ENCODE measurements at regions not wholly inside any gene's neighbourhood (a gene's known extent, or its start where the extent isn't known, plus 50 kb on each side); places are given as distances from the start of the nearest gene placed in this dataset.

DNA sequence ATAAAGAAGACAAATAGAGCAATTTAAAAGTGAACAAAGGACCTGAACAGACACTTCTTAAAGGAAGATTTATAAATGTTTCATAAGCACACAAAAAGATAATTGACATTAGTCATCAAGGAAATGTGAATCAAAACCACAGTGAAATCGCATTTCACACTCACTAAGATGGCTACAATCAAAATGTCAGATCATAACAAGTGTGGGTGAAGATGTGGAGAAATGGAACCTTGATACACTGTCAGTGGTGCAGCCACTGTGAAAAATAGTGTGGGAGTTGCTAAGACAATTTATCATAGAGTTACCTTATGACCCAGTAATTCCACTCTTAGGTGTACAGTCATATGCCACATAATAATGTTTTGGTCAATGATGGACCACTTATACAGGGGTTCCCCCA, 54.5 kb upstream of the HTR4 start:
- no peaks in the 10 kb centered on the region for H3K9me3 Mint-ChIP-seq
- DNase-seq = no peak

DNA sequence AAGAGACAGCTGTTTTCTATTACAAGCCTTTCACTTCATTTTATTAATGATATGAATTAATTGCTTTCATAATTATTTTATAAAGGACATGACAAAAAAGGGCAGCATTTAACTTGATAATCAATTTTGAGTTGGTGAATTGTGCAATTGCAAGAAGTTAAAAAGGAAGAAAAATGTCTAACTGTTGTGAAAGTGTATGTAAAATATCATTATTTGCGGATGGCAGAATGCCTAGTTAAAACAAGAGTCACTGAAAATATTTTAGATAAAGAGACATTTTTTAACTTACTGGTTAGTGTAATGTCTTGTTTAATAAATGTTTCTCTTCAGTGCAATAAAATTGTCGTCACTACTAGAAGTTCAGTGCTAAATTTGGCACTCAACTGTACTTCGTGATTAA, 57.6 kb upstream of the HTR4 start:
- H3K27me3 Mint-ChIP-seq = no peaks in the 10 kb centered on the region
- no peaks in the 10 kb centered on the region for H3K4me1 Mint-ChIP-seq
- CTCF ChIA-PET = no interaction called here
- no peak for DNase-seq
- no peak overlapping the region for H3K27ac Mint-ChIP-seq
- no peak overlapping the region for H3K4me3 Mint-ChIP-seq
- no peaks in the 10 kb centered on the region for H3K36me3 Mint-ChIP-seq
- H3K9me3 Mint-ChIP-seq = no peaks in the 10 kb centered on the region

More for the DNA sequence above, 54.5 kb upstream of the HTR4 start:
- Mint-ChIP-seq H3K27me3 (no peaks in the 10 kb centered on the region), H3K27ac (no peak overlapping the region), H3K4me1 (no peaks in the 10 kb centered on the region), H3K36me3 (no peaks in the 10 kb centered on the region), H3K4me3 (no peak overlapping the region)
- CTCF ChIA-PET = no interaction called here

GRCh38 chr5:148713735-148714508, 59.6 kb upstream of the HTR4 start:
- Mint-ChIP-seq H3K36me3 (no peaks in the 10 kb centered on the region), H3K27ac (no peak overlapping the region), H3K27me3 (no peaks in the 10 kb centered on the region), H3K9me3 (no peaks in the 10 kb centered on the region), H3K4me1 (no peaks in the 10 kb centered on the region), H3K4me3 (no peak overlapping the region)
- CTCF ChIA-PET = interaction anchor here (0.6 to 1.6 kb wide), 4 partner anchors 15 to 487 kb away, joined by 3 read pairs; no protein-coding TSS in a partner anchor
- no peak for DNase-seq

- no peaks in the 10 kb centered on the region for H3K36me3 Mint-ChIP-seq
- H3K4me1 Mint-ChIP-seq = no peaks in the 10 kb centered on the region
- no peak for DNase-seq
- no peaks in the 10 kb centered on the region for H3K27me3 Mint-ChIP-seq
- H3K27ac Mint-ChIP-seq = no peak overlapping the region
- no peaks in the 10 kb centered on the region for H3K9me3 Mint-ChIP-seq
- no peak overlapping the region for H3K4me3 Mint-ChIP-seq
- CTCF ChIA-PET = no interaction called here
These were observed 62.4 kb upstream of the HTR4 start for GRCh38 chr5:148716716-148717115.

- CTCF ChIA-PET = no interaction called here
- Mint-ChIP-seq H3K4me3 (no peak overlapping the region), H3K27ac (no peak overlapping the region), H3K27me3 (no peaks in the 10 kb centered on the region), H3K36me3 (no peaks in the 10 kb centered on the region), H3K4me1 (no peaks in the 10 kb centered on the region), H3K9me3 (no peaks in the 10 kb centered on the region)
- no peak for DNase-seq
These were observed 63.3 kb upstream of the HTR4 start for GRCh38 chr5:148717668-148718067.

DNA sequence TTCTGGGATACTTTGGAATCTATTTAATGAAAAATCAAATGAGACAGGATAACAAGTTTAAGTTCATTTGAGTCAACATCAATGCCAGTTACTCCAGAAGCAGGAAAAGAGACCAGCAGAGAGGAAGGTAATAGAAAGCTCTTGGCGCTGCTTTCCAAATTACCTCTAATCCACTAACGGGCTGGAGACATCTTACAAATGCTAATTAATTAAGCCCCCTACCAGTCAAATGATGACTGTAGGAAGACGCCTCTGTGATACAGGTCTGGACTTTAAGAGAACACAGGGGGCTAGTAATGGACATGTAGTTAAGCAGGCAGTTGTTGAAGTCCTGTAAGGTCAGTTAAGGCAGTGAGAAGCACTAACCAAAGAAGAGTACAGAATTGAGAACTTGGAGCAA, 65.3 kb upstream of the HTR4 start:
- Mint-ChIP-seq H3K4me1 (no peaks in the 10 kb centered on the region), H3K27ac (no peak overlapping the region), H3K36me3 (no peaks in the 10 kb centered on the region), H3K4me3 (no peak overlapping the region), H3K9me3 (no peaks in the 10 kb centered on the region), H3K27me3 (peaks cover 4% of the 10 kb centered on the region)
- no peak for DNase-seq
- CTCF ChIA-PET = interaction anchor here (1.2 to 3.5 kb wide), 2 partner anchors 11 to 277 kb away, joined by 3 to 16 read pairs; no protein-coding TSS in a partner anchor

- Mint-ChIP-seq H3K9me3 (no peaks in the 10 kb centered on the region), H3K27ac (no peak overlapping the region), H3K36me3 (no peaks in the 10 kb centered on the region), H3K4me1 (no peaks in the 10 kb centered on the region), H3K27me3 (peaks cover 4% of the 10 kb centered on the region), H3K4me3 (no peak overlapping the region)
- DNase-seq = no peak
- CTCF ChIA-PET = interaction anchor here (1.2 to 3.5 kb wide), 3 partner anchors 10 to 277 kb away, joined by 3 to 16 read pairs (median 4); no protein-coding TSS in a partner anchor
These were observed 65.9 kb upstream of the HTR4 start for GRCh38 chr5:148720257-148720656.

- Mint-ChIP-seq H3K36me3 (no peaks in the 10 kb centered on the region), H3K27me3 (peaks cover 8% of the 10 kb centered on the region), H3K27ac (no peak overlapping the region), H3K4me1 (no peaks in the 10 kb centered on the region), H3K9me3 (no peaks in the 10 kb centered on the region), H3K4me3 (no peak overlapping the region)
- DNase-seq = no peak
- CTCF ChIA-PET = no interaction called here
These were observed 68.8 kb upstream of the HTR4 start for GRCh38 chr5:148723143-148723542.

GRCh38 chr5:148725675-148726074, 71.3 kb upstream of the HTR4 start:
- Mint-ChIP-seq H3K9me3 (no peaks in the 10 kb centered on the region), H3K27ac (no peak overlapping the region), H3K36me3 (no peaks in the 10 kb centered on the region), H3K4me3 (no peak overlapping the region), H3K27me3 (peaks cover 12% of the 10 kb centered on the region), H3K4me1 (no peaks in the 10 kb centered on the region)
- DNase-seq = no peak
- CTCF ChIA-PET = no interaction called here

GRCh38 chr5:148729182-148729581, 74.9 kb upstream of the HTR4 start:
- H3K27me3 Mint-ChIP-seq = peaks cover 7% of the 10 kb centered on the region
- CTCF ChIA-PET = interaction anchor here (1.3 to 8.2 kb wide), 5 partner anchors 9 to 550 kb away, joined by 3 to 179 read pairs (median 23); no protein-coding TSS in a partner anchor
- H3K27ac Mint-ChIP-seq = no peak overlapping the region
- no peaks in the 10 kb centered on the region for H3K36me3 Mint-ChIP-seq
- DNase-seq = no peak
- peaks cover 2% of the 10 kb centered on the region for H3K4me1 Mint-ChIP-seq
- no peaks in the 10 kb centered on the region for H3K9me3 Mint-ChIP-seq
- no peak overlapping the region for H3K4me3 Mint-ChIP-seq

- no peak for DNase-seq
- H3K36me3 Mint-ChIP-seq = no peaks in the 10 kb centered on the region
- no peak overlapping the region for H3K27ac Mint-ChIP-seq
- peaks cover 2% of the 10 kb centered on the region for H3K4me1 Mint-ChIP-seq
- no peaks in the 10 kb centered on the region for H3K9me3 Mint-ChIP-seq
- CTCF ChIA-PET = interaction anchor here (0.6 to 8.2 kb wide), 45 partner anchors 10 to 875 kb away, joined by 3 to 179 read pairs (median 4); no protein-coding TSS in a partner anchor
- peaks cover 7% of the 10 kb centered on the region for H3K27me3 Mint-ChIP-seq
- no peak overlapping the region for H3K4me3 Mint-ChIP-seq
These were observed 75.9 kb upstream of the HTR4 start for GRCh38 chr5:148730270-148730669.

- Mint-ChIP-seq H3K4me3 (no peak overlapping the region), H3K27ac (no peak overlapping the region)
These were observed 76.9 kb upstream of the HTR4 start for GRCh38 chr5:148730942-148731898.

GRCh38 chr5:148732692-148733091, 78.4 kb upstream of the HTR4 start:
- H3K9me3 Mint-ChIP-seq = no peaks in the 10 kb centered on the region

More at GRCh38 chr5:148730942-148731898, 76.9 kb upstream of the HTR4 start:
- Mint-ChIP-seq H3K36me3 (no peaks in the 10 kb centered on the region), H3K27me3 (peaks cover 8% of the 10 kb centered on the region), H3K9me3 (no peaks in the 10 kb centered on the region), H3K4me1 (peaks cover 2% of the 10 kb centered on the region)
- DNase-seq = peak; percentile 78
- CTCF ChIA-PET = interaction anchor here (0.6 to 12.0 kb wide), 64 partner anchors 9 to 876 kb away, joined by 3 to 179 read pairs (median 4); no protein-coding TSS in a partner anchor

More at GRCh38 chr5:148732692-148733091, 78.4 kb upstream of the HTR4 start:
- CTCF ChIA-PET = interaction anchor here (0.7 to 12.0 kb wide), 28 partner anchors 8 to 553 kb away, joined by 3 to 179 read pairs (median 4); no protein-coding TSS in a partner anchor
- Mint-ChIP-seq H3K27me3 (peaks cover 9% of the 10 kb centered on the region), H3K4me1 (peaks cover 2% of the 10 kb centered on the region), H3K4me3 (no peak overlapping the region), H3K36me3 (no peaks in the 10 kb centered on the region), H3K27ac (no peak overlapping the region)
- no peak for DNase-seq

Data from activated naive CD4-positive, alpha-beta T cell treated with anti-CD3 and anti-CD28 coated beads, Interleukin-2, amount 10 ng/mL, durations not matched to agents 7 days and 5 days (primary cell).